NCI-H748 (cell line): ENCODE measurements at regions not wholly inside any gene's neighbourhood (a gene's known extent, or its start where the extent isn't known, plus 50 kb on each side); places are given as distances from the start of the nearest gene placed in this dataset.
A peak's percentile ranks its signal among the peaks of the same experiment; 100 is the strongest.
"Not testable (repeated sequence)": the region's sequence is repeated elsewhere in the genome, so short reads cannot be mapped to it uniquely, and the experiment has no call there.

Source experiments
- DNase-seq: peaks from one replicate; lab custom pipeline; 2025; ENCODE audit not compliant: unreplicated experiment; lab: John Stamatoyannopoulos, UW

GRCh38 chr2:21331625-21332370, 208.0 kb downstream of the TDRD15 start:
- no peak for DNase-seq

GRCh38 chr2:21332993-21333625, 209.3 kb downstream of the TDRD15 start:
- DNase-seq, result peak; percentile 84

GRCh38 chr2:21333684-21334083, 209.9 kb downstream of the TDRD15 start:
- peak; percentile 87 for DNase-seq

- no peak for DNase-seq
Observed at GRCh38 chr2:21346984-21347383, 223.2 kb downstream of the TDRD15 start.

- no peak for DNase-seq
Observed at GRCh38 chr2:21353879-21354679, 230.3 kb downstream of the TDRD15 start.

GRCh38 chr2:21356086-21356856, 232.5 kb downstream of the TDRD15 start:
- DNase-seq, result no peak

- DNase-seq, result no peak
Observed at GRCh38 chr2:21356857-21357255, 233.1 kb downstream of the TDRD15 start.

GRCh38 chr2:21358976-21359375, 235.2 kb downstream of the TDRD15 start:
- DNase-seq, result no peak

- DNase-seq, result no peak
Observed at GRCh38 chr2:21361384-21361783, 237.6 kb downstream of the TDRD15 start.

- DNase-seq, result no peak
Observed at GRCh38 chr2:21361957-21362486, 238.3 kb downstream of the TDRD15 start.

- DNase-seq, result no peak
Observed at GRCh38 chr2:21363364-21363763, 239.6 kb downstream of the TDRD15 start.

- DNase-seq, result no peak
Observed at GRCh38 chr2:21367421-21367820, 243.7 kb downstream of the TDRD15 start.

GRCh38 chr2:21369787-21370186, 246.0 kb downstream of the TDRD15 start:
- no peak for DNase-seq

GRCh38 chr2:21371499-21372003, 247.8 kb downstream of the TDRD15 start:
- no peak for DNase-seq

GRCh38 chr2:21372654-21373053, 248.9 kb downstream of the TDRD15 start:
- DNase-seq, result peak; percentile 44

- no peak for DNase-seq
Observed at GRCh38 chr2:21376864-21377263, 253.1 kb downstream of the TDRD15 start.

GRCh38 chr2:21379140-21379539, 255.4 kb downstream of the TDRD15 start:
- no peak for DNase-seq

- not testable (repeated sequence) for DNase-seq
Observed at GRCh38 chr2:21379668-21380067, 255.9 kb downstream of the TDRD15 start.

- DNase-seq, result peak; percentile 49
Observed at GRCh38 chr2:21381421-21381820, 257.7 kb downstream of the TDRD15 start.

GRCh38 chr2:21382701-21383520, 259.1 kb downstream of the TDRD15 start:
- DNase-seq, result no peak
